ENCODE measurements at regions not wholly inside any gene's neighbourhood (a gene's known extent, or its start where the extent isn't known, plus 50 kb on each side); places are given as distances from the start of the nearest gene placed in this dataset.

DNA sequence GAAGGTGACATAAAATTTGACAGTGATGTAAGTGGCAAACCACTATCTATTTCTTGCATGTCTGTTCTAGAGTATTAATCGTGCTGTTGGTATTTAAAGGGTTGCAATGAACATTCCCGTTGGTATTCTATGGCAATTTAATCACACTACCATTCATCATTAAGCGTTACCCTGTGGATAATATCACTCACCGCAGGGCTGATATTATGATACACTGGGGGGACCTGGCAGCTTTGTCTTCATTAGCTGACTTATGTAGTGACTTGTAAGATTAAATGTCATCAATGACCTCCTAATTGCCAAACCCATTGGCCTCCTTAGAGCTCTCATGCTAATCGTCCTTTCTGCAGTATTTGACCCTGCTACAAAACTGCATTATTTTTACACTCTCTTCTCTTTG, 624.5 kb upstream of the VSTM2A start:
- WGBS, 5 donors, result 74 to 86% (median 78%) methylated on average over 5 of the region's 5 CpGs
- no peak for DNase-seq

DNA sequence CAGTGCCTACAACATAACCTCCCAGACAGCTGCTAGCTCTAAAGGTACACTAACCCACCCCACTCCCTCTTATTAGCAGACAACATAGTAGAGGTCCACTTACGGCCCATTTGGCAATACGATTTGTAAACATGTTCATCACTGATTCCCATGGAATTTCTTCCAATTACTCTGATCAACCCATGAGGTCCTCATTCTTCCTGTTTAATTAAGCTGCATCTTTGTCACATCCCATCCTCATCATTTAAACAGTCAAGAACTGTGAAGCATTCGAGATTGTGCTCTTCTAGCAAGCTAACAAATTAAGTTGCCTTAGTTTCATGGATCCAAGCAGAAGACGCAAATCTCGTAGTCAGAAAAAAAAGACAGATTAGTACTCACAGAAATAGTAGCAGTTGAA, 622.2 kb upstream of the VSTM2A start:
- 78 to 90% (median 85%) methylated on average over 5 of the region's 5 CpGs for WGBS, 5 donors
- DNase-seq, result no peak
- H3K27ac ChIP-seq, result no peak overlapping the region
- no peaks in the 10 kb centered on the region for H3K27me3 ChIP-seq
- H3K4me3 ChIP-seq, result no peak overlapping the region
- no peaks in the 10 kb centered on the region for H3K4me1 ChIP-seq
- H3K36me3 ChIP-seq, result no peaks in the 10 kb centered on the region
- TF ChIP-seq, protein P1, sequence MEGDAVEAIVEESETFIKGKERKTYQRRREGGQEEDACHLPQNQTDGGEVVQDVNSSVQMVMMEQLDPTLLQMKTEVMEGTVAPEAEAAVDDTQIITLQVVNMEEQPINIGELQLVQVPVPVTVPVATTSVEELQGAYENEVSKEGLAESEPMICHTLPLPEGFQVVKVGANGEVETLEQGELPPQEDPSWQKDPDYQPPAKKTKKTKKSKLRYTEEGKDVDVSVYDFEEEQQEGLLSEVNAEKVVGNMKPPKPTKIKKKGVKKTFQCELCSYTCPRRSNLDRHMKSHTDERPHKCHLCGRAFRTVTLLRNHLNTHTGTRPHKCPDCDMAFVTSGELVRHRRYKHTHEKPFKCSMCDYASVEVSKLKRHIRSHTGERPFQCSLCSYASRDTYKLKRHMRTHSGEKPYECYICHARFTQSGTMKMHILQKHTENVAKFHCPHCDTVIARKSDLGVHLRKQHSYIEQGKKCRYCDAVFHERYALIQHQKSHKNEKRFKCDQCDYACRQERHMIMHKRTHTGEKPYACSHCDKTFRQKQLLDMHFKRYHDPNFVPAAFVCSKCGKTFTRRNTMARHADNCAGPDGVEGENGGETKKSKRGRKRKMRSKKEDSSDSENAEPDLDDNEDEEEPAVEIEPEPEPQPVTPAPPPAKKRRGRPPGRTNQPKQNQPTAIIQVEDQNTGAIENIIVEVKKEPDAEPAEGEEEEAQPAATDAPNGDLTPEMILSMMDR (IDR thresholded peaks at IDR 0.05), result no peak
- TF ChIP-seq POLR2A (IDR thresholded peaks at IDR 0.05), result no peak
- no peak for TF ChIP-seq POLR2AphosphoS5 (IDR thresholded peaks at IDR 0.05)
- TF ChIP-seq EP300 (IDR thresholded peaks at IDR 0.05), result no peak
- peaks cover 0 to 43% (median 6%) of the 10 kb centered on the region in 4 donors for H3K9me3 ChIP-seq
- intact Hi-C loops (cut with DNase I; ENCODE audit: low total_unique reads), result no loop called here

More for the DNA sequence above, 624.5 kb upstream of the VSTM2A start:
- intact Hi-C loops (cut with DNase I; ENCODE audit: low total_unique reads), result no loop called here
- H3K36me3 ChIP-seq, result no peaks in the 10 kb centered on the region
- H3K9me3 ChIP-seq, result peaks cover 0 to 43% (median 6%) of the 10 kb centered on the region in 4 donors
- H3K27ac ChIP-seq, result no peak overlapping the region
- TF ChIP-seq, protein P1 (IDR thresholded peaks at IDR 0.05), result no peak
- TF ChIP-seq POLR2AphosphoS5 (IDR thresholded peaks at IDR 0.05) (no peak), POLR2A (IDR thresholded peaks at IDR 0.05) (no peak), EP300 (IDR thresholded peaks at IDR 0.05) (no peak)
- no peaks in the 10 kb centered on the region for H3K4me1 ChIP-seq
- H3K4me3 ChIP-seq, result no peak overlapping the region
- H3K27me3 ChIP-seq, result no peaks in the 10 kb centered on the region

DNA sequence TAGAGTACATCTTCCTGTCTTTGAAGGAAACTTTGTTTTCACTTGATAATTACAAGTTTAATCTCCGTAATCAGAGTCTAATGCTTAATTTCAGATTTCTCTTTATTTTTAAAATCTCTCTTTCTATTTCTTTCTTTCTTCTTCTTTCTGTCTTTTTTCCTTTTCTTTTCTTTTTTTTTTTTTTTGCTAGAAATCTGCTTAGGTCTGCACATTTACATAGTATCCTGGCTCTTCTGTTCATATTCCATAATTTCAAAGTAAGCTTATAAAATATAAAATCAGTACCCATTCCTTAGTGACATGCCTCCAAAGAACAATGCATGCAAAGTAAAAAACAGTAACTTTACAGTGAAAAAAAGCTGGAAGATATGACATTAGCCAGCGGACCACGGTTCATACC, 601.7 kb upstream of the VSTM2A start:
- H3K4me3 ChIP-seq, result no peak overlapping the region
- peaks cover 0 to 9% (median 1%) of the 10 kb centered on the region in 4 donors for H3K9me3 ChIP-seq
- no peak for DNase-seq
- H3K36me3 ChIP-seq, result no peaks in the 10 kb centered on the region
- TF ChIP-seq, protein P1 (IDR thresholded peaks at IDR 0.05), result no peak
- no peak for TF ChIP-seq EP300 (IDR thresholded peaks at IDR 0.05)
- TF ChIP-seq POLR2AphosphoS5 (IDR thresholded peaks at IDR 0.05), result no peak
- TF ChIP-seq POLR2A (IDR thresholded peaks at IDR 0.05), result no peak
- no peaks in the 10 kb centered on the region for H3K27me3 ChIP-seq
- intact Hi-C loops (cut with DNase I; ENCODE audit: low total_unique reads), result no loop called here
- H3K4me1 ChIP-seq, result no peaks in the 10 kb centered on the region
- WGBS, 5 donors, result 85 to 93% (median 91%) methylated on average over 3 of the region's 3 CpGs
- no peak overlapping the region for H3K27ac ChIP-seq

DNA sequence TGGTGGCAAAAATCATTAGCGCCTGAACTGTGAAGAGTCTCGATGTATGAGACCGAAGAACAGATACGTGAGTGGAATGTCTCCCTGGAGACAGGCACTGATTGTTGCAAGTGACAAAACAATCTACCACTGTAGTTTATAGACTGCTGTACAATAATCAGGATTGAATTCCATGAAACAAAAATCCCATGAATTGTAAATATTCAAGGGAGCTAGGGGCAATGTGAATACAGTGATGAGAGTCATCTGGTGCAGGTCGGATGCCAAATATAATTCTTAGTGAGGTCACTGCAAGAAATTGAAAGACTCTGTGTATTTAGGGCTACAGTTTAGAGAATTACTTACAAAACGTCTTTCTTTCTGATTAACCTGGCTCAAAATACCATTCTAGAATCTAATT, 594.4 kb upstream of the VSTM2A start:
- Histone ChIP-seq H3K36me3 (no peaks in the 10 kb centered on the region), H3K4me1 (no peaks in the 10 kb centered on the region), H3K27ac (no peak overlapping the region), H3K4me3 (no peak overlapping the region), H3K9me3 (peaks cover 0 to 12% (median under 1%) of the 10 kb centered on the region in 4 donors), H3K27me3 (no peaks in the 10 kb centered on the region)
- TF ChIP-seq POLR2A (IDR thresholded peaks at IDR 0.05), result no peak
- TF ChIP-seq, protein P1 (IDR thresholded peaks at IDR 0.05), result no peak
- TF ChIP-seq EP300 (IDR thresholded peaks at IDR 0.05), result no peak
- no peak for TF ChIP-seq POLR2AphosphoS5 (IDR thresholded peaks at IDR 0.05)
- peak in 1 of 2 donors; percentile 74 for DNase-seq
- 44 to 69% (median 65%) methylated on average over 6 of the region's 6 CpGs for WGBS, 5 donors
- intact Hi-C loops (cut with DNase I; ENCODE audit: low total_unique reads), result no loop called here
